Stomach (tissue), 4 donors: ENCODE measurements at regions not wholly inside any gene's neighbourhood (a gene's known extent, or its start where the extent isn't known, plus 50 kb on each side); places are given as distances from the start of the nearest gene placed in this dataset.

Experiments
- EP300 ChIP-seq: sonication (generic); formaldehyde crosslinking; IDR thresholded peaks from one replicate; pipeline ENCODE4 v1.6.1; 2017; ENCODE audit warnings: antibody characterized with exemption
- POLR2A ChIP-seq, 4 donors: fragments of 450-650 bp; IDR thresholded peaks; one replicate each; pipeline ENCODE4 v1.6.1; 2016; ENCODE audit warnings: antibody characterized with exemption in 4 of 4, control low read depth in 2 of 4, mild to moderate bottlenecking in 1 of 4, moderate library complexity in 1 of 4
- POLR2AphosphoS5 ChIP-seq, 3 donors: sonication (generic); formaldehyde crosslinking; IDR thresholded peaks; one replicate each; pipeline ENCODE4 v1.6.1; 2016; ENCODE audit warnings: antibody characterized with exemption in 3 of 3
- TF ChIP-seq, protein P1 (sequence below), 7 experiments: fragments of 450-650 bp in 4 of 7; fragments of 200-600 bp in 3 of 7; sonication (generic) in 3 of 7; IDR thresholded peaks; one replicate each; pipeline ENCODE4 v1.5.1; 2016 to 2019; ENCODE audit warnings: antibody characterized with exemption in 7 of 7, control low read depth in 2 of 7, mild to moderate bottlenecking in 1 of 7

DNA sequence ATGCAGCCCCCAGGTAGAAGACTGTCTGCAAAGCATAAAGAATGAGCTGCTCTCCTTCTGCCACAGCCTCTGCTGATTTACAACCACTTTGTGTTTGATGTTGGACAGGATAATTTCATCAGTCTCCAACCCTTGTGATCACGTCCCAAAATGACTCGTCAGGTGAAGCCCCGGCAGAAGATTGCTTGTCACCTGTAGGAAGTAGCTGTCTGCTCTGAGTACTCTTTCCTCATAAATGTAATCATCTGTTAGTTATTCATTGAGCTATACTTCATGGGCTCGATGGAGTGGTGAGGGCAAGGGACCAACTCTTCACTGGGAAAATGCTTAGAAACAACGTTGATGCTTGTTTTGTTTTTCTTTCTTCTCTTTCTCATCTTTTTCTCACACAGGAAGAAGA lies 290.9 kb upstream of the SP8 start:
- no peak for TF ChIP-seq POLR2A (IDR thresholded peaks at IDR 0.05)
- TF ChIP-seq, protein P1, sequence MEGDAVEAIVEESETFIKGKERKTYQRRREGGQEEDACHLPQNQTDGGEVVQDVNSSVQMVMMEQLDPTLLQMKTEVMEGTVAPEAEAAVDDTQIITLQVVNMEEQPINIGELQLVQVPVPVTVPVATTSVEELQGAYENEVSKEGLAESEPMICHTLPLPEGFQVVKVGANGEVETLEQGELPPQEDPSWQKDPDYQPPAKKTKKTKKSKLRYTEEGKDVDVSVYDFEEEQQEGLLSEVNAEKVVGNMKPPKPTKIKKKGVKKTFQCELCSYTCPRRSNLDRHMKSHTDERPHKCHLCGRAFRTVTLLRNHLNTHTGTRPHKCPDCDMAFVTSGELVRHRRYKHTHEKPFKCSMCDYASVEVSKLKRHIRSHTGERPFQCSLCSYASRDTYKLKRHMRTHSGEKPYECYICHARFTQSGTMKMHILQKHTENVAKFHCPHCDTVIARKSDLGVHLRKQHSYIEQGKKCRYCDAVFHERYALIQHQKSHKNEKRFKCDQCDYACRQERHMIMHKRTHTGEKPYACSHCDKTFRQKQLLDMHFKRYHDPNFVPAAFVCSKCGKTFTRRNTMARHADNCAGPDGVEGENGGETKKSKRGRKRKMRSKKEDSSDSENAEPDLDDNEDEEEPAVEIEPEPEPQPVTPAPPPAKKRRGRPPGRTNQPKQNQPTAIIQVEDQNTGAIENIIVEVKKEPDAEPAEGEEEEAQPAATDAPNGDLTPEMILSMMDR (IDR thresholded peaks at IDR 0.05) = no peak
- TF ChIP-seq EP300 = no peak
- TF ChIP-seq POLR2AphosphoS5 (IDR thresholded peaks at IDR 0.05) = no peak
